Chondrocyte (in vitro differentiated cells): ENCODE measurements at regions not wholly inside any gene's neighbourhood (a gene's known extent, or its start where the extent isn't known, plus 50 kb on each side); places are given as distances from the start of the nearest gene placed in this dataset.
A peak's percentile ranks its signal among the peaks of the same experiment; 100 is the strongest.

Source experiments
- DNase-seq: peaks from one replicate; pipeline ENCODE4 v3.0.0; 2021; ENCODE audit warnings: mixed read lengths, low spot score
- H3K27ac Mint-ChIP-seq: one replicate; pipeline ENCODE4 v1.8.0; 2021; ENCODE audit warnings: mild to moderate bottlenecking, moderate library complexity, mixed read lengths; ENCODE audit not compliant: unreplicated experiment
- H3K27me3 Mint-ChIP-seq: 2 replicates; pipeline ENCODE4 v1.8.0; 2021; ENCODE audit warnings: low read depth, mixed read lengths
- H3K36me3 Mint-ChIP-seq: 2 replicates; pipeline ENCODE4 v1.8.0; 2021; ENCODE audit warnings: low read depth, mixed read lengths
- H3K4me1 Mint-ChIP-seq: 2 replicates; pipeline ENCODE4 v1.8.0; 2021; ENCODE audit warnings: low read depth, mild to moderate bottlenecking, mixed read lengths
- H3K4me3 Mint-ChIP-seq: one replicate; pipeline ENCODE4 v1.8.0; 2021; ENCODE audit warnings: mild to moderate bottlenecking, moderate library complexity, mixed read lengths; ENCODE audit not compliant: unreplicated experiment
- H3K9me3 Mint-ChIP-seq: 2 replicates; pipeline ENCODE4 v1.8.0; 2021; ENCODE audit warnings: low read depth, mixed read lengths
- TF ChIP-seq, protein P1 (sequence below): fragments of 200-600 bp; sonication (generic); IDR thresholded peaks from 2 replicates; pipeline ENCODE4 v1.5.0; 2021; ENCODE audit warnings: antibody characterized with exemption, mild to moderate bottlenecking, moderate library complexity

DNA sequence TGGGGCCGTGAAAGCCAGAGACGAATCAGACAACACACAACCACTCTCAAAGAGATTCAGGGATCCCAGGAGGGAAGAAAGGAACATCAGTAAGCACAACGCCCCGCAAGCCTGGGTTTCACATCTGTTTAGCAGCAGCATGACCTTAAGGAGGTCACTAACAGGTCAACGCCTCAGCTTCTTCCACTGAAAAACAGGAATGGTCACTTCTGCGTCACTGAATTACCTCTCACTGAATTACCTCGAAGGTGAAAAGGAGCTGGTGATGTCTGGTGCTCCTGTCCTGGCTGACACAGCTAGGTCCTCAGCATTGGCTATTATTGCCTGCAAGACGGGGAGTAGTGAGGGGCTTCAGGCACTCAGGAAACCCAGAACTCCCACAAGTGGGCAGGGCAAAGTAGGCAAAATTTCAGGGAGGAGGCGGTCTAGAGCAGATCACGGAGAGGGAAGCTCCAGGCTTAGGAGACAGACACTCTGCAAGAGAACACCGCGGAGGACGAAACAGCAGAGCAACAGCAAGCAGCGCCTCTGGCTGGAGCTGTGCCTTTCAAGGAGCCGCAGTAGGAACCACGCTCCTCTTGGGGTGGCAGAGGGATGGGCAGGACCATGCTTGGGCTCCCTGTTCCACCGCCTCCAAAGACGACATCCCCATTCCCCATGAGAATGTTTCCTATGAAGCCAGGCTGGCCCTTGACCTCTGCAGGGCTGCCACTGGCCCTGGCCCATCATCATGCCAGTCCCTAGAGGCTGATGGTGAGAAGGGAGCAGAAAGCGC lies 108.4 kb downstream of the SINHCAF start:
- Mint-ChIP-seq H3K4me3 (no peak overlapping the region), H3K27ac (no peak overlapping the region), H3K27me3 (peaks cover 51% of the 10 kb centered on the region), H3K9me3 (no peaks in the 10 kb centered on the region), H3K36me3 (peaks cover 3% of the 10 kb centered on the region), H3K4me1 (no peaks in the 10 kb centered on the region)
- DNase-seq: peak; percentile 43
- TF ChIP-seq, protein P1, sequence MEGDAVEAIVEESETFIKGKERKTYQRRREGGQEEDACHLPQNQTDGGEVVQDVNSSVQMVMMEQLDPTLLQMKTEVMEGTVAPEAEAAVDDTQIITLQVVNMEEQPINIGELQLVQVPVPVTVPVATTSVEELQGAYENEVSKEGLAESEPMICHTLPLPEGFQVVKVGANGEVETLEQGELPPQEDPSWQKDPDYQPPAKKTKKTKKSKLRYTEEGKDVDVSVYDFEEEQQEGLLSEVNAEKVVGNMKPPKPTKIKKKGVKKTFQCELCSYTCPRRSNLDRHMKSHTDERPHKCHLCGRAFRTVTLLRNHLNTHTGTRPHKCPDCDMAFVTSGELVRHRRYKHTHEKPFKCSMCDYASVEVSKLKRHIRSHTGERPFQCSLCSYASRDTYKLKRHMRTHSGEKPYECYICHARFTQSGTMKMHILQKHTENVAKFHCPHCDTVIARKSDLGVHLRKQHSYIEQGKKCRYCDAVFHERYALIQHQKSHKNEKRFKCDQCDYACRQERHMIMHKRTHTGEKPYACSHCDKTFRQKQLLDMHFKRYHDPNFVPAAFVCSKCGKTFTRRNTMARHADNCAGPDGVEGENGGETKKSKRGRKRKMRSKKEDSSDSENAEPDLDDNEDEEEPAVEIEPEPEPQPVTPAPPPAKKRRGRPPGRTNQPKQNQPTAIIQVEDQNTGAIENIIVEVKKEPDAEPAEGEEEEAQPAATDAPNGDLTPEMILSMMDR: no peak

DNA sequence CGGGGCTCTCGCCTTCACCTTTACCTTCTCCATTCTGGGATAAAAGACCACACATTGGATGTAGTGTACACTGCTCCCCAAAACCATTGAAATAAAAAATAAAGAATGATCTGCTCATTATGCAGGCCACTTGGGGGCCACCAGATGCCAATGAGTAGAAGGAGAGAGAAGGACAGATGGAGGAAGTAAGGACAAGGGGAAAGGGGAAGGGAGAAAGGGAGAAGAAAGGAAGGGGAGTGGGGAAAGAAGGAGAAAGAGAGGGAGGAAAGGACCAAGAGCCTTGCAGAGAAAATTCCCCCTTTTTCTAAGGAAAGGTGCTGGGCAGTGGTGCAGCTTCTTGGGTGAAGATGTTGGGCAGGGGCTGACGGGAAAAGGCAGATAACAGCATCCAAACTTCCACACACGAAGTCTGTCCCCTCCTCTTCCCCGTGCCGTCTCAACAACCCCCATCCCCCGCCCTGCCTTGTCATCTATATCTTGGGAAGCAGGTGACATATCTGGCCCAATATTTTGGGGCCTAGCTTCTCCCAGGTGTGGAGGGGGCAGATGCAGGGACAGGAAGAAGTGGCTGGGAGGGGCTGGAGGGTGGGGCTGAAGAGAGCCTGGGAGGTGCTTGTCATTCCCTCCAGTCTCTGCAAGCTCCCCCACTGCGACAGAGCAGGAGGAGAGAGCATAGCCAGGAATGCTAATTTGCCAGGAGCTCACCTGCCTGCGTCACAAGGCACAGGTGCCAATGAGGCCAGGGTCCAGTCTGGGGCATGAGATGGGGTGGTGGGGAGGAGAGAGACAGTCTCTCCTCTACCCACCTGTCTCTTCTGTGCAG lies 107.5 kb downstream of the SINHCAF start:
- peaks cover 3% of the 10 kb centered on the region for H3K36me3 Mint-ChIP-seq
- H3K4me3 Mint-ChIP-seq: no peak overlapping the region
- H3K27me3 Mint-ChIP-seq: peaks cover 51% of the 10 kb centered on the region
- H3K27ac Mint-ChIP-seq: no peak overlapping the region
- DNase-seq: no peak
- H3K4me1 Mint-ChIP-seq: no peaks in the 10 kb centered on the region
- TF ChIP-seq, protein P1: no peak
- H3K9me3 Mint-ChIP-seq: no peaks in the 10 kb centered on the region

DNA sequence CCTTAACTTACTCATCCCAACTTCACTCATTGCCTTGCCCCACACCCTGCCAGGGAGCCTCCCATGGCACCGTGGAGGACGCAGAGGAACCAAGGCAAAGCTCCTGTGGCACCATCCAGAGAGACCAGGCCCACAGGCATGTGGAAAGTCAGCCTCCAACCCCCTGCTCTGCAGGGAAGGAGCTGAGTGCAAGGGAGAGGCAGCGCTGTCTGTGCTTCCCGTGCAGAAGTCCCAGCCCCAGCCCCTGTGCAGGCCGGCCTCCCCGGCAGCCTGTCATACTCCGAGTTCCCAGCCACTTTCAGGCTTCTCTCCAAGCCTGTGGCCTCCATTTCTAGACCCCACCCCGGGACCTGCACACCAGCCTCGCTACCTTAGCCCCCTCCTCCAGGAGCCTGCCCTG lies 106.4 kb downstream of the SINHCAF start:
- no peak for DNase-seq
- Mint-ChIP-seq H3K4me3 (no peak overlapping the region), H3K27me3 (peaks cover 51% of the 10 kb centered on the region), H3K27ac (no peak overlapping the region), H3K9me3 (no peaks in the 10 kb centered on the region), H3K4me1 (no peaks in the 10 kb centered on the region), H3K36me3 (peaks cover 3% of the 10 kb centered on the region)
- TF ChIP-seq, protein P1: no peak

DNA sequence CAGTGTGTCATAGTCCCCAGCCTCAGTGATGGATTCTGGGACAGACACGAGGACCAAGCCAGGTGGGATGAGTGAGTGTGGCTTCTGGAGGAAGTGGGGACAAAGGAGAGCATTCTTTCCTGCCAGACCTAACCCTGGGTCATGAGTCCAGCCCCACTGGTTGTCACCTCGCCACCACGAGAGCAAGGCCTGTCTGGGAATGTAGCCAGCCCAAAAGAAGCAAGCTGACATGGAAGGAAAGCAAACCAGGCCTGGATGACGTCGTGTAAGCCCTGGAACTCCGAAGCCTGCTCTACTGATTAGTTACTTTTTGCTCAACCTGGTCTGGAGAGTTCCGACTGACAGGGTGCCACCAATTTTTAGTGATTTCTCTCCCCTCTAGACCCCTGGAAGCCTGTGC lies 105.9 kb downstream of the SINHCAF start:
- TF ChIP-seq, protein P1: no peak
- Mint-ChIP-seq H3K4me3 (no peak overlapping the region), H3K4me1 (no peaks in the 10 kb centered on the region), H3K9me3 (no peaks in the 10 kb centered on the region), H3K27ac (no peak overlapping the region), H3K36me3 (peaks cover 3% of the 10 kb centered on the region), H3K27me3 (peaks cover 49% of the 10 kb centered on the region)
- no peak for DNase-seq
